Coronary artery (tissue), 2 donors: ENCODE measurements at regions not wholly inside any gene's neighbourhood (a gene's known extent, or its start where the extent isn't known, plus 50 kb on each side); places are given as distances from the start of the nearest gene placed in this dataset.
"Not testable (repeated sequence)": the region's sequence is repeated elsewhere in the genome, so short reads cannot be mapped to it uniquely, and the experiment has no call there.

Experiments
- DNase-seq: peaks from one replicate; pipeline ENCODE4 v3.0.0-alpha.2; 2017; ENCODE audit warnings: low spot score
- H3K27ac ChIP-seq, 2 donors: fragments of 200-600 bp; sonication (generic); one replicate each; pipeline ENCODE4 v1.5.1; 2016 to 2019
- H3K4me3 ChIP-seq: fragments of 200-600 bp; sonication (generic); 2 replicates; pipeline ENCODE4 v1.5.1; 2016; ENCODE audit warnings: mild to moderate bottlenecking, moderate library complexity
- CTCF ChIP-seq: fragments of 200-600 bp; sonication (generic); IDR thresholded peaks from one replicate; pipeline ENCODE4 v1.5.1; 2019; ENCODE audit warnings: antibody characterized with exemption

- Histone ChIP-seq H3K4me3 (no peak overlapping the region), H3K27ac (no peak overlapping the region)
- DNase-seq, result no peak
- TF ChIP-seq CTCF, result no peak
These were observed 236.1 kb downstream of the AEBP2 start for GRCh38 chr12:19675361-19675760.

- not testable (repeated sequence) for H3K4me3 ChIP-seq, DNase-seq, H3K27ac ChIP-seq
These were observed 239.2 kb downstream of the AEBP2 start for GRCh38 chr12:19678501-19678900.

DNA sequence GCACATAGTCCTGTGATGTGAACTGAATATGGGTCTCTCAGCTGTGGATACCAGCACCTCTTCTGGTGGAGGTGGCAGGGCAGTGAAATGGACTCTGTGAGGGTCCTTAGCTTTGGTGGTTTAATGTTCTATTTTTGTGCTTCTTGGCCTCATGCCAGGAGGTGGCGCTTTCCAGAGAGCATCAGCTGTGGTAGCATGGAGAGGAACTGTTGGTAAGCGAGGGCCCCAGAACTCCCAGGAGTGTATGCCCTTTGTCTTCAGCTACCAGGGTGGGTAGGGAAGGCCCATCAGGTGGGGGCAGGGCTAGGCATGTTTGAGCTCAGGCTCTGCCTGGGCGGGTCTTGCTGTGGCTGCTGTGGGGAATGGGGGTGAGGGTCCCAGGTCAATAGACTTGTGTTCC is 241.7 kb downstream of the AEBP2 start:
- Histone ChIP-seq H3K4me3 (no peak overlapping the region), H3K27ac (no peak overlapping the region)
- DNase-seq, result no peak
- TF ChIP-seq CTCF, result no peak

DNA sequence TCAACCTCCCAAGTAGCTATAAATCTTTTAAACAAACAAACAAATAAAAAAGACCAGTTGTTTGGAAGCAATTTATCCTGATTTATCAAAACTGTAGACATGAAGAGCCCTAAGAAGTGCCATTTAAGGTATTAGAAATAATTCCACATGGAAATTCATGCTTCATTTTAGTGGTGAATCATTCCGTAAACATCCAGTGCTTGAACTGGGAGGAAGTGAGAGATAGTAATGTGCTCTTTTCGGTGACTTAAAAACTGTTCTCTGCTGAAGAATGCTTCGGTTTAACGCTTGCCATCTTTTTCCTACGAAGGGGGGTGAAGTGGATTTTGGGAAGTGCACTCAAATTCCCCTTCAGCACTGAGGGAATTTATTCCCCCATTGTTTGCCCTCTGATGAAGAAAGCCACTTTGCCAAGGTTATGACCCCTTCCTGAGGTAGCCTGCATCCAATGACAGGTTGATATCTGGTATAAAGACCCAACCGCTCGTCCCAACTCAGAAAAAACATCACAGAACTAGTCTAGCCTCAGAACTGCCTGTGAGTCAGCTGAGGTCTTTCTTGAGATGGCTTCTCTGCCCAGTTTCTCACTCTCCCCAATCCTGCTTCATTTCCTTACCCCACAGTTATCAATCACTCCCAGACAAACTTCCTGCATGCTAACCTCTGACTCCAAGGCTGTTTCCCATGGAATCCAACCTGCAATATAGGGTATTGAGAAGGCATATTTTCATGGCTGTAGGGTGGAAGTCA is 244.1 kb downstream of the AEBP2 start:
- no peak for TF ChIP-seq CTCF

GRCh38 chr12:19687371-19687770 is 248.1 kb downstream of the AEBP2 start:
- Histone ChIP-seq H3K27ac (no peak overlapping the region), H3K4me3 (no peak overlapping the region)
- TF ChIP-seq CTCF, result no peak
- DNase-seq, result no peak

More for the DNA sequence above, 244.1 kb downstream of the AEBP2 start:
- Histone ChIP-seq H3K27ac (peak overlapping the region; percentile 67 to 83), H3K4me3 (peak overlapping the region; percentile 6)
- DNase-seq, result no peak

- no peak for TF ChIP-seq CTCF
- Histone ChIP-seq H3K4me3 (no peak overlapping the region), H3K27ac (no peak overlapping the region)
- no peak for DNase-seq
These were observed 249.2 kb downstream of the AEBP2 start for GRCh38 chr12:19688532-19688931.

DNA sequence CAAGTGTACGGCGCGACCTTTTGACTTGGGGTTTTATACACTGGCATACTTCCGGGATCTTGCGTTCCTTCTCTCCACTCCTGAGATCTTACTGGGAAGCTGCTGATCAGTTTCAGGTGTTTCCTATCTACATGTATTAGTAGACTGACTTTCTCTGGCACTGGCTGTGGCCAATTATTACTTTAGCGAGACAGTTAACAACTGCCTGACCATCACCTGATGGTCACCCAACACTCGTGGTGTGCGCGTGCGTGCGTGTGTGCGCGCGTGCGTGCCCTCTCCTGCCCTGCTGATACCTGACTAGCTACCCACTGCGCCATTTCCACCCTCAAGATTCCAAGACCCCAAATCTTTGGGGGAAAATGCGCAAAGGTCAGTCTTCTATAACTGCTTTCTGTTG is 249.9 kb downstream of the AEBP2 start:
- Histone ChIP-seq H3K27ac (no peak overlapping the region), H3K4me3 (no peak overlapping the region)
- no peak for TF ChIP-seq CTCF

More for the DNA sequence above, 249.9 kb downstream of the AEBP2 start:
- DNase-seq, result no peak
